Aorta (tissue), 5 donors: ENCODE measurements at regions not wholly inside any gene's neighbourhood (a gene's known extent, or its start where the extent isn't known, plus 50 kb on each side); places are given as distances from the start of the nearest gene placed in this dataset.

ENCODE experiments used
- ATAC-seq: fragments of 200-7000 bp; cut with Tn5 transposase; one replicate; pipeline ENCODE4 v1.9.1; 2022; ENCODE audit warnings: moderate library complexity; ENCODE audit not compliant: low FRiP score
- DNase-seq, 2 donors: peaks; one replicate each; pipeline ENCODE4 v3.0.0-alpha.2; 2020
- H3K27ac ChIP-seq, 2 donors: one replicate each; pipeline ENCODE4 v1.5.1; 2013; ENCODE audit warnings: low read length in 2 of 2, mild to moderate bottlenecking in 2 of 2, moderate library complexity in 2 of 2, control low read depth in 1 of 2, inconsistent platforms in 1 of 2, low read depth in 1 of 2
- H3K27me3 ChIP-seq, 2 donors: one replicate each; pipeline ENCODE4 v1.6.1; 2013; ENCODE audit warnings: control low read depth in 1 of 2, low read length in 1 of 2, mild to moderate bottlenecking in 1 of 2, moderate library complexity in 1 of 2; ENCODE audit not compliant: insufficient read depth in 2 of 2, control insufficient read depth in 1 of 2
- H3K36me3 ChIP-seq, 2 donors: one replicate each; pipeline ENCODE4 v1.6.1; 2013; ENCODE audit warnings: control low read depth in 1 of 2, low read length in 1 of 2, mild to moderate bottlenecking in 1 of 2; ENCODE audit not compliant: insufficient read depth in 2 of 2, control insufficient read depth in 1 of 2
- H3K4me1 ChIP-seq, 2 donors: one replicate each; pipeline ENCODE4 v1.6.1; 2013; ENCODE audit warnings: low read length in 2 of 2, control low read depth in 1 of 2, mild to moderate bottlenecking in 1 of 2, moderate library complexity in 1 of 2; ENCODE audit not compliant: insufficient read depth in 2 of 2, control insufficient read depth in 1 of 2
- H3K4me3 ChIP-seq, 2 donors: one replicate each; pipeline ENCODE4 v1.5.1; 2013; ENCODE audit warnings: low read length in 2 of 2, control low read depth in 1 of 2, mild to moderate bottlenecking in 1 of 2
- H3K9me3 ChIP-seq: one replicate; pipeline ENCODE4 v1.6.1; 2013; ENCODE audit warnings: mild to moderate bottlenecking, low read length; ENCODE audit not compliant: control insufficient read depth
- WGBS, 2 donors: extraction: QIAGEN DNeasy Blood & Tissue Kit; methylation state at CpG; one replicate each; pipeline ENCODE4 v1.1.7; 2013; 5-methylcytosine and 5-hydroxymethylcytosine counted together
- intact Hi-C, 2 donors: fragments of 100-400 bp; cut with DNase I; formaldehyde crosslinking; loops; one replicate each; pipeline versions ENCODE4 v1.14.2 to v1.15.0; 2022
- donor health status: healthy with polysubstance abuse.
- donor health status: Bipolar disorder and iron deficiency.
- donor health status: DM: no; HTN: no; CAD: no.
- donor health status: DM: no; HTN: no; CAD: no.
- donor health status: DM: yes; HTN: yes; CAD: no.

GRCh38 chr6:120147071-120147871 lies 797.7 kb upstream of the MAN1A1 start:
- 73% methylated on average over 4 of the region's 4 CpGs for WGBS, 2 donors
- intact Hi-C loops: no loop called here
- no peak for ATAC-seq
- no peaks in the 10 kb centered on the region for H3K27me3 ChIP-seq
- H3K9me3 ChIP-seq: no peaks in the 10 kb centered on the region
- no peaks in the 10 kb centered on the region for H3K36me3 ChIP-seq
- H3K4me1 ChIP-seq: no peaks in the 10 kb centered on the region
- H3K4me3 ChIP-seq: no peak overlapping the region
- peak in 1 of 2 donors; percentile 23 for DNase-seq
- H3K27ac ChIP-seq: no peak overlapping the region

DNA sequence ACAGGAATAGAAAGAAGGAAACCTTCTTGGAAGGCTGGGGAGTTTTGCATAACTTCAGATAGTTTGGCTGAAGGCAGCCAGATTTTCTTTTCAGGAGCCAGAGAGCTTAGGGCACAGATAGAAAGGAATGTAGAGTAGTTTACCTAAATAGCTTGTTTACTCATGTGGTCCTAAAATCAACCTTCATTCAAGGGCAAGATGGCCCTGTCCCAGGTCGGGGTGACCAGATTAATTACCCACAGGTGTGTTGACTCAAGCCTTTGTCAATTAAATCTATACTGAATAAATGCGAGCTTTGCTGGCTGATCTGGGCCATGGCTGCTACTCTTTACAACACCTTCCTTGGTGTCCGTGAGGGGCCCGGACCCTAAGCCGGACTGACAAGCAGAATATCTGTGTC lies 792.0 kb upstream of the MAN1A1 start:
- Histone ChIP-seq H3K9me3 (no peaks in the 10 kb centered on the region), H3K4me1 (no peaks in the 10 kb centered on the region), H3K4me3 (no peak overlapping the region), H3K27me3 (no peaks in the 10 kb centered on the region), H3K36me3 (no peaks in the 10 kb centered on the region), H3K27ac (no peak overlapping the region)
- ATAC-seq (no peak), DNase-seq (no peak)
- intact Hi-C loops: no loop called here
- 78 to 80% methylated on average over 5 of the region's 5 CpGs for WGBS, 2 donors

DNA sequence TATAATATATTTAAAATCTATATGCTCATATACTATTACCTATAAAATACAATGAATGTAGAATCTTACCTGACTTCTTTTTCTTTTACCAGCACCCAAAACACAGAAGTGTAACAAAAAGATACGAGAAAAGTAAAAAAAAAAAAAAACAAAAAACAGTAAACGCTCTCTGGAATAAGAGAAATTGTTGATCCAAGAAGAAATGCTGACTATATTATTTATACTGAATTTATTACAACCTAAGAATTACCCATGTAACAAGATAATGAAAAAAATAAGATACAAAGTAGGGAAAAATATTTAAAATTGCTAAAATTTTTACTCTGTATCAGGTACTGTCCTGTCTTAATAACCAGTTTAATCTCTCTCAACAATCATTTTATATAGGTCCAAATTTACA lies 787.9 kb upstream of the MAN1A1 start:
- DNase-seq (no peak), ATAC-seq (no peak)
- Histone ChIP-seq H3K27me3 (no peaks in the 10 kb centered on the region), H3K9me3 (no peaks in the 10 kb centered on the region), H3K27ac (no peak overlapping the region), H3K36me3 (no peaks in the 10 kb centered on the region), H3K4me3 (no peak overlapping the region), H3K4me1 (no peaks in the 10 kb centered on the region)
- intact Hi-C loops: no loop called here
- WGBS, 2 donors: 74 to 81% methylated on average over 2 of the region's 2 CpGs

DNA sequence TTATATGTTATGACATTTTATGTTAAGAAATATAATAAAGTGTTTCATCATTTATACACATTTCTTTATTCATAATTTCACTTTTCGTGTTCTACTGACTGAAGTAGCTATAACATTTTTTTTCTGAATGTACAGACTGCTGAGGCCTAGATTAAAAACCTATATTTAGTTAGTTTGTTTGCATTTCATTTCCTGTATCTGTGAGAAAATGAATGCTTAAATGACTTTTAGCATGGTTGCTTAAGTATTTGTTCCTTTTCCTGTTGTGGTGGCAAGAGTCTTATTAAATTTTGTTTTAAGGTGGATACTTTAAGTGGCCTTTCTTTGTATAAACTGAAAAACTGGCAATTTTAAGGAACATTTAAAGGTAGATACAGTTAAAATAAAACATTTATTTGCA lies 779.7 kb upstream of the MAN1A1 start:
- no peak overlapping the region for H3K4me3 ChIP-seq
- H3K4me1 ChIP-seq: no peaks in the 10 kb centered on the region
- no peaks in the 10 kb centered on the region for H3K27me3 ChIP-seq
- 42 to 52% methylated on average over 1 of the region's 1 CpG for WGBS, 2 donors
- intact Hi-C loops: no loop called here
- DNase-seq: no peak
- H3K27ac ChIP-seq: no peak overlapping the region
- H3K36me3 ChIP-seq: no peaks in the 10 kb centered on the region
- no peak for ATAC-seq
- H3K9me3 ChIP-seq: no peaks in the 10 kb centered on the region

- Histone ChIP-seq H3K4me3 (no peak overlapping the region), H3K4me1 (no peaks in the 10 kb centered on the region), H3K27ac (no peak overlapping the region), H3K27me3 (no peaks in the 10 kb centered on the region), H3K36me3 (no peaks in the 10 kb centered on the region), H3K9me3 (no peaks in the 10 kb centered on the region)
- ATAC-seq (no peak), DNase-seq (no peak)
- intact Hi-C loops: no loop called here
- 59 to 67% methylated on average over 2 of the region's 2 CpGs for WGBS, 2 donors
Measured at GRCh38 chr6:120122401-120122800, 772.8 kb upstream of the MAN1A1 start.

DNA sequence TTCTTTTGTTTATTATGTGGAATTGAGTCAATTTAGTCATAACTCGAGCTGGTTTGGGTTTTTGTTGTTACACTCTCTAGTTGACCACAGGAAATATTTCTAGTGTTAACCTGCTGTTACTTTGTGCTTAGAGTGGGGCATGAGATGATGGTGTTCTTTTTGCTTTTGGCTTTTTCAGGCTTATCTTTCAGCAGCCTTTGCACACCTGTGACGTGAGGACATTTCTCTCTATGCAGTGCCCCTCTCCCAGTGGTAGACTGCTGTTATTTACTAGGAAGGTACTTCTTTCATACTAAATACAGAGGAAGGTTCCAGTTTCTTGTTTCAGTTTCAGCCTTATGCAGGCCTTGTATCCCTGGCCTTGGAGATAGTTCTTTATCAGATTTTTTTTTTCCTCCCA lies 766.8 kb upstream of the MAN1A1 start:
- DNase-seq: no peak
- no peak overlapping the region for H3K4me3 ChIP-seq
- no peaks in the 10 kb centered on the region for H3K27me3 ChIP-seq
- intact Hi-C loops: no loop called here
- ATAC-seq: no peak
- H3K36me3 ChIP-seq: no peaks in the 10 kb centered on the region
- H3K4me1 ChIP-seq: no peaks in the 10 kb centered on the region
- no peaks in the 10 kb centered on the region for H3K9me3 ChIP-seq
- no peak overlapping the region for H3K27ac ChIP-seq
- WGBS, 2 donors: 51 to 55% methylated on average over 2 of the region's 2 CpGs

GRCh38 chr6:120112980-120113379 lies 763.4 kb upstream of the MAN1A1 start:
- H3K4me3 ChIP-seq: no peak overlapping the region
- H3K9me3 ChIP-seq: no peaks in the 10 kb centered on the region
- H3K27ac ChIP-seq: no peak overlapping the region
- H3K27me3 ChIP-seq: no peaks in the 10 kb centered on the region
- H3K36me3 ChIP-seq: no peaks in the 10 kb centered on the region
- no peak for DNase-seq
- H3K4me1 ChIP-seq: no peaks in the 10 kb centered on the region
- no peak for ATAC-seq
- intact Hi-C loops: no loop called here

DNA sequence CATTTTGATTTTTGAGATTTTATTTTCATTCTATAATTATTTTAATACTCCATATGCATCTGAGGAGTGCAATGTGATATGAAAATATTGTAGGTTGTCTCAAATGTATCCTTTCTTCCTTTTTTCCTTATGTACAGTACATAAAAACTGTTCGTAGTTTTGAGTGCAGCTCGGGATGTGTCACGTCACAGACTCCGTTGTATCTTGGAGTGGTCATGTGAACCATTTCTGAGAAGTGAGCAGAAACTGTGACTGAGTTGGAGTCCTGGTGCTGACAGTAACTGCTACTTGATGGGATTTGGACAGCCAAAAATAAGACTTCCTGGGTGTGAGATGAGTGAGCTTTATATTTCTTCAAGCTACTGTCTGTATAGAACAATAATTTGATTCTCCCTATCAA lies 761.4 kb upstream of the MAN1A1 start:
- Histone ChIP-seq H3K9me3 (no peaks in the 10 kb centered on the region), H3K36me3 (no peaks in the 10 kb centered on the region), H3K4me1 (no peaks in the 10 kb centered on the region), H3K27ac (no peak overlapping the region), H3K4me3 (no peak overlapping the region), H3K27me3 (no peaks in the 10 kb centered on the region)
- DNase-seq (no peak), ATAC-seq (no peak)
- intact Hi-C loops: no loop called here
- 88 to 91% methylated on average over 4 of the region's 4 CpGs for WGBS, 2 donors

DNA sequence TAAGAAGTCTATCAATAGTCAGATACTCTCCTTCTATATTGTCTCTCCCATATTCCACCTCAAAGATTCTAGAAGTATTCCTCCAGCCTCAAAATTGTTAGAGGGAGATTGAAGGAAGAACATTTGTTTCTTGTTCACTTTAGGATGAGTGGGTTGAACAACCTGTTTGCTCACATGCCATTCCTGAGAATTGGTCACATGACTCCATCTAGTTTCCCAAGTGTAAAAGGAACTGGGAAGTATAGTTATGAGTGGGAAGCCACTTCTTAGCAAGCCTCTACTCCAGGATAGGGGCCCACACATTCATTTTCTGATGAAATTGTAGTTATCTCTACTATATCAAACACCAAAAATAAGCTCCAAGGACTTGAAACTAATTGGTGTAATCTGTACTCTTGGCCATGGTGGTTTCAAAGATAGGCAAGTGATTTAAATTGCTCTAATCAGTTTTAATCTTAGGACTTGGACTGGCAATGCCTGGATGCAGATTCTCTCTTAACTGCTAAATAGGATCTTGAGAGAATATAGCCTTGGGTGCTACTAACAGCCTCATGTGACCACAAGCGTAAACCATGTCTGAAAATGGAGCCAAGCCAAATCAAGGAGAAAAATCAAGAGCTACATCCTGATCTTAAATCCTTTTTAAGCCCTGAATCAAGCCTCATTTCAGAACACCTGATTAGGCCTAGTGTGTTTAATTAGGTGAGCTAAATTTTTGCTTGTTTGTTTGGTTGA lies 758.7 kb upstream of the MAN1A1 start:
- Histone ChIP-seq H3K27me3 (no peaks in the 10 kb centered on the region), H3K9me3 (no peaks in the 10 kb centered on the region), H3K27ac (no peak overlapping the region), H3K36me3 (no peaks in the 10 kb centered on the region), H3K4me3 (no peak overlapping the region), H3K4me1 (no peaks in the 10 kb centered on the region)
- DNase-seq: no peak
- WGBS, 2 donors: 73 to 82% methylated on average over 1 of the region's 1 CpG
- intact Hi-C loops: no loop called here
- ATAC-seq: no peak
